Daoy (cell line): ENCODE measurements at regions not wholly inside any gene's neighbourhood (a gene's known extent, or its start where the extent isn't known, plus 50 kb on each side); places are given as distances from the start of the nearest gene placed in this dataset.
A peak's percentile ranks its signal among the peaks of the same experiment; 100 is the strongest.
"Not testable (repeated sequence)": the region's sequence is repeated elsewhere in the genome, so short reads cannot be mapped to it uniquely, and the experiment has no call there.

Experiments
- DNase-seq: peaks from one replicate; pipeline ENCODE4 v3.0.0-alpha.2; 2015; ENCODE audit warnings: low read depth

DNA sequence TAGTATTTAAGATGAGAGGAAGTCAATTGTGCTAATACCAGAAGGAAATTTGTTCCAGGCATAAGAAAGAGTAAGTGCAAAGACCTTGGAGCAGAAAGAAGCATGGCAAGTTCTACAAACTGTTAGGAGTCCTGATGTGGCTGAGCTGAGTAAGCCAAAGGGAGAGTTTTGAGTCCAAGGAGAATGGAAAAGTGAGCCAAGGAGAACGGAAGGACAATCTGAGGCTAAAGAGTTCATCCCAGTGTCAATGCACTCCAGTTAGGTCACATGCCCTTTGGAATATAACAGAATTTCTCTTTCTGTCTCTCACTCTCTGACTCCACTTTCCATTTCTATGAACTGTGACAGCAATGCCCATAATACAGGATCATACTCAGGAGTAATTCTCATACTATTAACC is 224.7 kb downstream of the CAAP1 start:
- no peak for DNase-seq

DNA sequence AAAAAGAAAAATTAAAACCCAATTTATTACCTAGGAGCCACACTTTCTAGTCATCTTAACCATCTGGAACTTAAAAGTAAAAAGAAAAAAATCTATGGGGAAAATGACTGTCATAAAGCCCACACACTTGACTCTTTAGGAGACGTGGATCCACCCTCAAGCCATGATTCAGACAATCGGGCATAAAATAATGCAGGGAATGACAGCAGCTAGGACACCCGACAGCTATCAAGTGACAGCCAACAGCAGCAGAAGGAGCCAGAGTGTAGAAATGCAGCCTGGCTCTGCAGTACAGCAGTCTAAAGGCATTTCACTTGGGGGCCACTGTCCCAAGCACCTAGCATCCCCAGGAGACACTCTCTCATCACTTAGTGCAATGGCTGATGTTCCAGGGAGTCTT is 226.9 kb downstream of the CAAP1 start:
- DNase-seq, result no peak

DNA sequence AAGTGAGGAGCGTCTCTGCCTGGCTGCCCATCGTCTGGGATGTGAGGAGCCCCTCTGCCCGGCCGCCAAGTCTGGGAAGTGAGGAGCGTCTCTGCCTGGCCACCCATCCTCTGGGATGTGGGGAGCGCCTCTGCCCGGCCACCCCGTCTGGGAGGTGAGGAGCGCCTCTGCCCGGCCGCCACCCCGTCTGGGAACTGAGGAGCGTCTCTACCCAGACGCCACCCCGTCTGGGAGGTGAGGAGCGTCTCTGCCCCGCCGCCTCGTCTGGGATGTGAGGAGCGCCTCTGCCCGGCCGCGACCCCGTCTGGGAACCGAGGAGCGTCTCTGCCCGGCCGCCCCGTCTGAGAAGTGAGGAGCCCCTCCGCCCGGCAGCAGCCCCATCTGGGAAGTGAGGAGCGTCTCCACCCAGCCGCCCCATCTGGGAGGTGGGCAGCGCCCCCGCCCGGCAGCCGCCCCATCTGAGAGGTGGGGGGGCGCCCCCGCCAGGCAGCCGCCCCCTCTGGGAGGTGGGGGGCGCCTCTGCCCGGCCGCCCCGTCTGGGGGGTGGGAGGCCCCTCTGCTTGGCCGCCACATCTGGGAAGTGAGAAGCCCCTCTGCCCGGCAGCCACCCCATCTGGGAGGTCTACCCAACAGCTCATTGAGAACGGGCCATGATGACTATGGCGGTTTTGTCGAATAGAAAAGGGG is 228.4 kb downstream of the CAAP1 start:
- DNase-seq, result not testable (repeated sequence)

DNA sequence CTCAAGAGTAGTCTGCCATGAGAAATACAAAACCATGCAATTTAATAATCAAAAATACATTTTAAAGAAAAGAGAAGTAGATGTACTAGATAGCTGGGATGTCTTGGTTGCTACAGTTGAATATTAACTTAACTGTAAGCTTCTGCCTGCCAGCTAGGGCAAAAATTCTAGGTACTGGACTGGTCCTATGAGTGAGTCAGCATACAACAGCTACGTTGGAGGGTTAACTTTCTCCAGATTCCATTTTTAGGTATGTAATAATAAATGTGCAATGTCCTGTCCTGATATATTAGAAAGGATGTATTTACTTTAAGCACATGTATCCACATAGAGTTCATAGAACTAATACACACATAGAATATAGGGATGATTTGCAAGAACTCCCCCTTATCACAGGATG is 230.1 kb downstream of the CAAP1 start:
- DNase-seq, result no peak

DNA sequence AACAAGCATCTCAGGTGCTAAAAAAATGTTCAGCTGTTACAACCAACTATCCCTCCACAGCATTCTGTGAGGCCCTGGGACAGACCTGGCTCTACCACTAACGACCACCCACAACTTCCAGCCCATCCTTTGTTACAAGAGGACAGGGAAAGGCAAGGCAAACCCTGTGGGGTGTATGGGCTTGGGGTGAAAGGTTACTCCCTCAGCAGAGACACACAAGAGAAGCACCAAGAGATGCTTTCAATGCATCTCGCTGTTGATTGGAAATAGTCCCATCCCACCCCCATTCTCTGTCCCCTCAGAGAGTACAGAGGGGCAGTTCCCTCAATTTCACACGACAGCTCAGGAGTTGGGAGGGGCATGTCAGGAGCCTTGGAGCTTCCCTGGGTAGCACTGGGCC is 234.1 kb downstream of the CAAP1 start:
- no peak for DNase-seq

DNA sequence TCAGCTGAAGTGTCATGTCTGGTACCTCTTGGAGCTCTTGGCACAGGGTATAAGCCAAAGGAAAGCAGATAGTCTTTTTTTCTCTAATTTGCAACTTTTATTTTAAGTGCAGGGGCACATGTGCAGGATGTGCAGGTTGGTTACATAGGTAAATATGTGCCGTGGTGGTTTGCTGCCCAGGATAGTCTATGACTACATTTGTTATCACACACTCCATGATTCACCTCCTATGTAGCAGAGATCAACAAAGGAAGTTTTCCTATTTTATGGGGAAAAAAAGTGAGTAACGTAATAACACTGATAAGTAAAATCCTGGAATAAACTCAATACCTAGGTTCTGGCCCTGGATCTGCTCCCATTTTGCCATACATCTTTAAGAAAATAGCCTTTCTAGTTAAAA is 234.6 kb downstream of the CAAP1 start:
- DNase-seq, result peak; percentile 15

DNA sequence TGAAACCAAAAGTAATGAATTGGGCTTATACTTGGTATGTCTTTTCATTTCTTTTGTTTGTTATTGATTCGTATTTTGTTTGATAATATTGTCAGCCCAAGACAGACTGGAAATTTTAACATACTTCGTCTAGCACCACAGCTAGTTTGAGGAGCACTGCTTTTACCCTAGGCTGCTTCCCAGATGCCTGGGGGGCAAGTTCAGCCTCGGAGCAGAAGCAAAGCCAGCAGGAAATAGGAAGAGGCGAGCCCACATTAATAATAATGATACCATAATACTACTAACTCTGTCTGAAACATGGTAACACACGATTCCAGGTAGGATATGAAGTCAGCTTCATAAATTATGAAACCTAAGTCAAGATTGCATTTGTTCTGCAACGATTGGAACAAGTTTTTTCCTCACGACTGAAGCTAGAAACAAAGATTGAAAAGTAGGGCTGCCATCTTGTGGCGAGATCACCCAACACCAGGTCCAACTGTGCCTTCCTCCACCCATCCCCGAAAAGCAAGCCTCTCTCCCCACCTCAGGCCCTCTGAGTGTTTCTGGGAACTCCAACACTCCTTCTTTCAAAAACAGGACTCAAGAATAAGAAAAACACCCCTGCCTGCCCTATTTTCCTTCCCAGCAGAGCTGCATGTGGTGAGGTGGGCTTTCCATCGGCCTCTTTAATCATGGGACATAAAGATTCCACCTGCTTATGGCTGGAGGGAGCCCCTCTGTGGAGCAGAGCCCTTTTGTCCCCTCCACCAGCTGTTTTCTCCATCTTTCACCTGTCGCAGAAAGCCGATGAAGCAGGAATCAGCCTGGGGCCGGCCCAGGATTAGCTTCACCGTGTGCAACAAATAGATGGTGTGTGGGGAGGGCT is 236.4 kb downstream of the CAAP1 start:
- peak; percentile 30 for DNase-seq

DNA sequence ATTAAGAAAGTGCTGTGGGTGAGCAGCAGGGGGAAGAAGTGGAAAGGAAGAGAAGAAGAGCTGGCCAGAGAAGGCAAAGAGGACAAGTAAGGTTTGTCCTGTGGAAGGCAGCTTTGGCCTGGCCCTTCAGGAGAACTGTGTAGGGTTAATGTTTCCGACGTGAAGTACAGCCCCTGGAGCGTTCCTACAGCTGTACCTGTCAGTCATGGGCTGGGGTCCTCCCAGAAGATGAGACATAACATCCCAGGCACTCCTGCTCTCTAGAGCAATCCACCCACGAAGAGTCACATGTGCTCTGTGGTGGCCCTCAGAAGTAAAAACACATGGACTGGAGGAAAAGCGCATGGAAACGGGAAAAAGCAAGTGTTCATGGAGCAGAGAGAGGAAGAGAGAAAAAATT is 237.4 kb downstream of the CAAP1 start:
- no peak for DNase-seq

DNA sequence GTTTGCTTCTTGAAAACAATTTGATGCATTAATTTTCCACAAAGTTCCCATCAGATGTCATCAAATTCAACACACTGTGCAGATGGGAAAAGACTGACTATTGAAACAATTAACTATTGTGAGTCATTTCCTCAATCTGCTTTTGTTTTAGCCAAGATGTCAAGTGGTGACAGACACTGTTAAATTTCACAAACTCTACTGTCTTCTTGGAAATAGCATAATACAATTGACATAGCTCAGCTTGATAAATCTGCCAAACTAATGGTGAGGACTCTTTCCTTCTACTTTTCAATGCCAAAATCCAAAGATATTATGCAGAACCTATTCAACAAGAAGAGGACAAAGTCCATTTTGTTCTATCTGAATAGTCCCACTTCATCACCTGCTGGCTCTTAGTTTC is 242.3 kb downstream of the CAAP1 start:
- DNase-seq, result no peak

DNA sequence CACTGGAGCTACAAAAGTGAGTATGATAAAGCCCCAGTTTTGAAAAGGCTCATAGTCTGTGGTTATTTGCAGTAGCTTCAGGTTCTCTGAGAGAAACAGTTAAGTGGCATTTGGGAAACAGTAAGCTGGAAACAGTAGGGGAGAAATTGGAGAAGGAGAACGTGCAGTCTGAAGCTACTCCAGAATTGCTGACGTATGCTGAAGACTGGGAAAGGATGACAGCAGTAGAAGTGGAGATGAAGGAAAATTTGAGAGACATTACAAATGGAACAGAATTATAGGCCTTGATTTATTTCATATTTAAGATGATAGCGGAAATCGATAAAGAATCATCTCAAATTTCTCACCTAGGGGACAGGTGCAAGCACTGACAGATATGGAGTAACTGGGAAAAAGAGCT is 248.8 kb downstream of the CAAP1 start:
- DNase-seq, result no peak

DNA sequence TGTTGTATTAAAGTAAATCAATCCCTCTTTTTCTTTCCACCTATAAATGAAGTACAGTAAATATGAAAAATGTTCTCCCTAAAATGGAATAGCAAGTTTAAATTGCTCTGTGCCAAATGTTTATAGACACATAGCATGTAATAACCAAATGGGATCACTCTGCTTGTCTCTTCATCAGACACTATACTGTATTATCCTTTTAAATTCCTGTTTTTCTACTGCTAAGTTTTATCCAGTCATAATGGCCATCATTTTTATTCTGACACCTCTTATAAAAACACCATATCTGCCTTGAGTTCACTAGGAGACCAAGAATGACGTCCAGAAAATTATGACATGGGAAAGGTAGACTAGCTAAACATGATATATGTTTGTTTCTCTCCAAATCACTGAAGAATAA is 252.8 kb downstream of the CAAP1 start:
- DNase-seq, result no peak

DNA sequence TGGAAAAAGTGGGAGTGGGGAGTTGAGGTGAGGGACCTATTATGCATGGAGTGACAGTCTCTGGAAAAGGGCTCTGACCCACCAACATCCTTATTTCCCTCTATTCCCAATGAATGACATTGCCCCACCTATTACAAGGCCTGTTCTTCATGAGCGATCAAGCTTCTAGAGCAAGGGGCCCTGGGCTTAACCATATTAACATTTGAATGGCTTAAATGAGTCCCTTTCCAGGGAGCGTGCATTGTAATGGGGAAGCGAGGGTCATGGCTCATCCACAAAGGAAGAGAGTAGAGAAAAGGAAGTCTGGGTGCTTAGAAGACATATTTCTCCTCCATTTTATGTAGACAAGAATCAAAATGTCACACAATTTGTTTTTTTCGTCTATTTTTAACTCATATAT is 255.5 kb downstream of the CAAP1 start:
- no peak for DNase-seq

DNA sequence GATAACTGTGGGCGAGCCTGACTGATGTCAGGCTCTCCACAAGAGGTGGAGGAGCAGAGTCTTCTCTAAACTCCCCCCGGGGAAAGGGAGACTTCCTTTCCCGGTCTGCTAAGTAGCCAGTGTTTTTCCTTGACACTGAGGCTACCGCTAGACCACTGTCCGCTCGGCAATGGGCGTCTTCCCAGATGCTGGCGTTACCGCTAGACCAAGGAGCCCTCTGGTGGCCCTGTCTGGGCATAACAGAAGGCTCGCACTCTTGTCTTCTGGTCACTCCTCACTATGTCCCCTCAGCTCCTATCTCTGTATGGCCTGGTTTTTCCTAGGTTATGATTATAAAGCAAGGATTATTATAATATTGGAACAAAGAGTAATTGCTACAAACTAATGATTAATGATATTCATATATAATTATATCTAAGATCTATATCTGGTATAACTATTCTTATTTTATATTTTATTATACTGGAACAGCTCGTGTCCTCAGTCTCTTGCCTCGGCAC is 278.7 kb downstream of the CAAP1 start:
- not testable (repeated sequence) for DNase-seq

DNA sequence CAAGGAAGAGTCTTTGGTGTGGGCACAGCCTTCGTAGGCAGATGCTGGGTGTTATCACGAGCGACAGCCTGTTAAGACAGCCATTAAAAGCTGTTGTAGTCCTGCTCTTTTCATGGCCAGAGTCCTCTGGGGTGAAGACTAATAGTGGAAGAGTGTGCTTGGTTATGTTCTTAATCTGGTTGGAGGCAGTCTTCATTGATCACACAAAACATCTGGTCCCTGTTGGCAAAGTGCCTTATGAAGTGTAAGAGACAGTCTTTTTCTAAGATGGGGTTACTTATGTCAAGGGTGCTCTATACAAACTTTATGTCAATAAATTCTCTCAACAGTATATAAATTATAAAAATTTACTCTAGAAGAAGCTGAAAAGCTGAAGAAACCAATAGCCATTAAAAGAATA is 280.4 kb downstream of the CAAP1 start:
- DNase-seq, result no peak

DNA sequence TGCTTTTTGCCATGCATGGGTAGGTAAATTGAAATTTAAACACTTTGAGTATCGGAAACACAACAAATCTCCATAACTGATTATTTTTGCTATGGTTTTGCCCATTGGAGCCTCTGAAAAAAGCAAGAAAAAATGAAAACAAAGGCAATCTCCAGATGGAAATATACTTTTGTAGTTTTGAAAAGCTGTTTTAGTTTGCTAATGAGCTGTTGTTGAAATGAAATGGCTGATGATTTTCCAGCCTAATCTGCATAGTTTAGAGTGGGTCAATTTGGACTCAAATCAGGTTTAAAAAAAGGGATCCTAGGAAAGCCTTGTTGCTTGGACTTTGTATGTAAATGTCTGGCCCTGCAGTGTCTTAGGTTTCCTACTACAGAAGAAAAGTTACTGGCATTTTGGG is 285.8 kb downstream of the CAAP1 start:
- DNase-seq, result no peak

DNA sequence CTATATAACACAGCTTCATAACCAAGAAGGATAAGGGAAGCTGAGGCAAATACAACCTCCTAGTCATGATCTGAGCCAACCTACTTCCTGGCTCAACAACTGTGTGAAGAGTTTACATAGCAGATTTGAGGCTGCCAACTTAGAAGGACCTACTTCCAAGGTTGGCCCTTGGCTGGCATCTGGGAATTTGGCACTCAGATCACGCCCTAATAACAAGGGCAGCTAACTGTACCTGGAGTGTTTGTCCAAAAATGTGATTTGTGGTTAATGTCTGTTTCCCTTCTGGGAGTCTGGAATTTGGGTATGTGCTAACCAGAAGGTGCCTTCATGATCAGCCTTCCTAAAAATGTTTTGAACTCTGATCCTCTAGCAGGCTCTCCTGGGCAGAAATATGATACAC is 287.2 kb downstream of the CAAP1 start:
- DNase-seq, result no peak

DNA sequence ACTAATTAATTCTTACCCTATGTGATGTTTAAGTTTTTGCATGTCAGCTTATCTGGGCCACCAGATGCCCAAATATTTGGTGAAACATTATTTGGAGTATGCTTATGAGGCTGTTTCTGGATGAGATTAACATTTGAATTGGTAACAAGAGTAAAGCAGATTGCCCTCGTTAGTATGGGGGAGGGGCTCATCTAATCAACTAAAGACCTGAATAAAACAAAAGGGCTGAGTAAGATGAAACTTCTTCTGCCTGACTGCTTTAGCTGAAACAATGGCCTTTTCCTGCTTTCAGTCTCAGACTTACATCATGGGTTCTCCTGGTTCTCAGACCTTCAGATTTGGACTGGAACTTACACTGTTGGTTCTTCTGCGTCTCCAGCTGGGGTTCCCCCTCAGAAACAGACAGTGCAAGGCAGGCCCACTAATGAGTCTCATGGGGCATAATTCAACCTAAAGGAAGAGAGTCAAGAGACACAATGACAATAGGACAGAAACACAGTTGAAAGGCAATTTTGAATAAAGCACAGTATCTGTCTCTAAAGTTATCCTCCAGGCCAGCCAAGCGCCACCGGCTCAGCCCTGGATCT is 288.4 kb downstream of the CAAP1 start:
- no peak for DNase-seq

DNA sequence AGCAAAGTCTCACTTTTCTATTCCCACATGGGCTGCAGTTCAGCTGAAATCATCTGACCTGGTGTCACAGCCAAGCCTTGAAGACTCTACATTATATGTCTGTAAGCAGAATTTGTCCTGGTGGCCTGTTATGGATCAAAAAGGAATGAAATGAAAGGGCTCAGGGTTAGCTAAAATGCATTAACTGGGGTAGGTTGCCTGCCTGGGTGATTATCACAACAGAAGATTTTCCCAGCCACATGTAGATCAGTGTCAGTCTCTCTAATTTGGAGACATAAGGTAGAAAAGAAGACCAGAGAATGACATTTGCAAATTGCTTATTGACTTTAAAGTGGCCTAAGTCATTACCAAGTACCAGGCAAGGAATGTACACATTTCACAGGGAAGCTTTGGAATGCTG is 289.0 kb downstream of the CAAP1 start:
- no peak for DNase-seq

DNA sequence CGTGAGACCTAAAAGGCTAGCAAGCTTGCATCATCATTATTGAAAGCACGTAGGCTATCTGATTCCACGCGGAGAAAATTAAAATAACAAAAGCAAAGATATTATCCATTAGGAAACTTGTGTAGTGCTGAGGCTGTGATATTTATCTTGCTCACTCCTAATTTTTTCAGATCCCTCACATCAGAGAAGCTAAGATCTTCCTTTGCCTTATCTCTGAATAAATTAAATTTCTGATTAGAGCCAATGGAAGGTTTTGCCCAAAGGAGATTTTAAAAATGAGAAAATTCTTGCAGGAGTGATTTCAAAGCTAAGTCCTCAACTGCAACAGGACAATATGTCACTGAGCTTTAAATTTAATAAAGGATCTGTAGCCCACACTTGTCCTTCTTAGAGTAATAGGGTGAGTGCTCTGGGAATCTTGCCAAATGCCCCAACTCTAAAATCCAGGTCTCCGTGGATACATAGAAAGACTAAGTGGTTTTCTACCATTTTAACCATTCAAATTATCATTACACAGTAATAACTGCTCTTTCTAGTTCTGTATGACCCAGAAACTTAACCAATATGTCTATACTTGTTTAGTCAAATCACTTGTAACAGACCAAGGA is 295.0 kb downstream of the CAAP1 start:
- no peak for DNase-seq

DNA sequence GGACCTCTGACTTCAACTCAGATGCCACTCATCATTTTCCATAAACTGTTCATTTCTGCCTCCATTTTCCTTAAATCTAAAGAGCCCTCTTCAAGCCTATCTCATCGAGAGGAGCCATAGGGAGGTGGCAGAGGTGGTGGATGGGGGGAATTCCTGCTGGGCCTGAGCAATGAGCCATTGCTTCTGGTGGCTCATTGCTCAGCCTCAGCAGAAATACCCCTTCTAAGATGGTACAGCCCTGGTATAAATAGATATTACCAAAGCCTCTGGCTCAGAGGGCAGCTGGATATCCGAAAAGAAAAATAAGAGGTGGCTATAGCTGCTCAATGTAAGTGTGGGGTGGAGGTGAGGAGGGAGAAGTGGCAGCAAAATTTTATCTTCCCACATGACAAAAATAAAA is 313.5 kb downstream of the CAAP1 start:
- no peak for DNase-seq

DNA sequence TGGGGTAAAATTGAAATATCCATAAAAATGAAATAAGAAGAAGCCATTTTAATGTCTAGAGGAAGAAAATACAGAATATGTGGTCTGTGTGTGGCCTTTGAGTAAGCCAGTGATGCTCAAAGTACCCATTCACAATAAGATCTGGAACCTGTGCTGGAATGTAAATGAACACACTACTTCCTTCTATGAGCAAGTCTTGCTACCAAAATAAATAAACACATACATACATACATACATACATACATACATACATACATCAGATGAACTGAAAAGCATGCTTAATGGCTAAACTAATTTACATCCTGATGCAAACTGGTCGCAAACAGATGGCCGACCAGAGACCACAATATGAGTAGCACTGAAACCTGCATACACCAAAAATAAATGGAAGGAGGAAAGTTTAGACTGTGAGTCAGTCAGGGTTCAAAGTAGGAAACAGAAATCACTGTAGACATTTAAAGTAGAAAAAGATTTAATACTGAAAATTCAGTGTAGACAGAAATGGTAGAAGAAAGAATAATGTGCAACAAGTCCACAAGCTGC is 317.6 kb downstream of the CAAP1 start:
- DNase-seq, result no peak

DNA sequence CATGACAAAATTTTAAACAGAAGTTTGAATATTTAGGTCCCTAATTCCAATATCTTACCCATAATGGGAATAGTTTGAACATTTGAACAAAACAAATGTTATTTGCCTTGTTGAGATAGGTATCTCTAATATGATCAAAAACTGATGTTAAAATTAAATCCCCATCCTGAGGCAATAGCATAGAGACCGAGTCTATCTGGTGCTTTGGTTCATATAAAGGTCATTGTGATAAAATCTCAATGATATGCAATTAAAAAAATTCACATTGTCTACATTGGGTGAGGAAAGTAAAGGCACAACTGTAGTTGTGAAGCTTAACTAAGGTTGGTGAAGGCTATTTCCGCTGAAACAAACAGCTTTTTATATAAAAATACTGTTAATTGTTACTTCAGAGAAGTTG is 318.3 kb downstream of the CAAP1 start:
- DNase-seq, result no peak
